ENCODE measurements at regions not wholly inside any gene's neighbourhood (a gene's known extent, or its start where the extent isn't known, plus 50 kb on each side); places are given as distances from the start of the nearest gene placed in this dataset.

- Mint-ChIP-seq H3K4me1 (ENCODE audit: low read depth) (no peaks in the 10 kb centered on the region), H3K9me3 (no peaks in the 10 kb centered on the region), H3K36me3 (no peaks in the 10 kb centered on the region), H3K27ac (no peak overlapping the region), H3K4me3 (no peak overlapping the region), H3K27me3 (peaks cover 1% of the 10 kb centered on the region)
- intact Hi-C loops (cut with micrococcal nuclease), result no loop called here
- ChIA-PET CTCF (no interaction called here), POLR2A (no interaction called here)
- DNase-seq, result no peak
Observed at GRCh38 chr12:41956353-41956752, 188.3 kb downstream of the GXYLT1 start.

DNA sequence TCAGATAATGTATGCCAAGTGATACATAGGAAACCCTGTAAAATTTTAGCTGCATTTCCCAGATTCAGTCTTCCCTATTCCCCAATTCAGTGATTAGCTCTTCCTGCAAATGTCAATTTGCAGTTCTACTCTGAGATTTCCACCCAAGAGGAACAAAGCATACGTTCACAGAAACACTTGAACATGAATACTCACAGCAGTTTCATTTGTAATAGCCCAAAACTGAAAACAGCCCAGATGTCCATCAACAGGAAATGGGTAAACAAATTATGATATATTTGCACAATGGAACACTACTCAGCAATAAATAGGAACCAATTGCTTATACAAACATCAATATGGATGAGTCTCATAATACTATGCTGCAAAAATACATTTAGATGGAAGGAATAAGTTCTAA lies 194.2 kb downstream of the GXYLT1 start:
- intact Hi-C loops (cut with micrococcal nuclease), result no loop called here
- H3K27ac Mint-ChIP-seq, result no peak overlapping the region
- peaks cover 11% of the 10 kb centered on the region for H3K9me3 Mint-ChIP-seq
- H3K4me3 Mint-ChIP-seq, result no peak overlapping the region
- POLR2A ChIA-PET, result no interaction called here
- peaks cover 3% of the 10 kb centered on the region for H3K36me3 Mint-ChIP-seq
- peaks cover 12% of the 10 kb centered on the region for H3K27me3 Mint-ChIP-seq
- DNase-seq, result no peak
- no peaks in the 10 kb centered on the region for H3K4me1 Mint-ChIP-seq (ENCODE audit: low read depth)
- CTCF ChIA-PET, result no interaction called here

DNA sequence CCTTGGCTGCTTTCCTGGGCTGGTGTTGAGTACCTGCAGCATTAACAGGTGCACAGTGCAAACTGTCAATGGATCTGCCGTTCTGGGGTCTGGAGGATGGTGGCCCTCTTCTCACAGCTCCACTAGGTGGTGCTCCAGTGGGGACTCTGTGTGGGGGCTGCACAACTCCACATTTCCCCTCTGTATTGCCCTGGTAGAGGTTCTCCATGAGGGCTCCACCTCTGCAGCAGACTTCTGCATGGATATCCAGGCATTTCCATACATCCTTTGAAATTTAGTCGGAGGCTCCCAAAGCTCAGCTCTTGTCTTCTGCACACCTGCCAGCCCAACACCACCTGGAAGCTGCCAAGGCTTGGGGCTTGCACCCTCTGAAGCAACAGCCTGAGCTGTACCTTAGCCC lies 198.6 kb downstream of the GXYLT1 start:
- Mint-ChIP-seq H3K27ac (no peak overlapping the region), H3K9me3 (peaks cover 17% of the 10 kb centered on the region), H3K4me1 (ENCODE audit: low read depth) (no peaks in the 10 kb centered on the region), H3K27me3 (peaks cover 16% of the 10 kb centered on the region), H3K4me3 (no peak overlapping the region), H3K36me3 (peaks cover 3% of the 10 kb centered on the region)
- no peak for DNase-seq
- POLR2A ChIA-PET, result no interaction called here
- intact Hi-C loops (cut with micrococcal nuclease), result no loop called here
- CTCF ChIA-PET, result no interaction called here

DNA sequence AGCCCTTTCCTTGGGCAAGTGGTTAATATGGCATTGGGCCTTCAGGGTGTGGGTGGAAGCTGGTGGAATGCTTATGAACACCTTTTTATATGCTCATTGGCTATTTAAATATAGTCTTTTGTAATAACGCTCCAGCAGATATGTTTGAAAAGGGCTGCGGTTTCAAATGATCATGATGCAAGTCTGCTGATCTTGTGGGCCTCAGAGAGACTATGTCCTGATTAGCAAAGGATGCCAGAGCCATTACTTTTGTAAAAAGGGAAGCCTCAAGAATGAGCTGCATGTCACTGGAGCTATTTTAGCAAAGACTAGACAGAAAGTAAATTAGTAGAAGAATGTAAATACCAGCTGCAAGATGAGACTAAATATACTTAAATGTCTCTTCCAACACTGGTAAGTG lies 200.5 kb downstream of the GXYLT1 start:
- Mint-ChIP-seq H3K4me1 (ENCODE audit: low read depth) (no peaks in the 10 kb centered on the region), H3K9me3 (peaks cover 17% of the 10 kb centered on the region), H3K27me3 (peaks cover 12% of the 10 kb centered on the region), H3K4me3 (no peak overlapping the region), H3K27ac (no peak overlapping the region), H3K36me3 (peaks cover 3% of the 10 kb centered on the region)
- intact Hi-C loops (cut with micrococcal nuclease), result no loop called here
- CTCF ChIA-PET, result no interaction called here
- no peak for DNase-seq
- POLR2A ChIA-PET, result no interaction called here

- no peak for DNase-seq
- Mint-ChIP-seq H3K4me1 (ENCODE audit: low read depth) (no peaks in the 10 kb centered on the region), H3K27me3 (peaks cover 10% of the 10 kb centered on the region), H3K9me3 (peaks cover 17% of the 10 kb centered on the region), H3K27ac (no peak overlapping the region), H3K36me3 (peaks cover 3% of the 10 kb centered on the region), H3K4me3 (no peak overlapping the region)
- POLR2A ChIA-PET, result no interaction called here
- intact Hi-C loops (cut with micrococcal nuclease), result no loop called here
- CTCF ChIA-PET, result no interaction called here
Observed at GRCh38 chr12:41943671-41944070, 201.0 kb downstream of the GXYLT1 start.

DNA sequence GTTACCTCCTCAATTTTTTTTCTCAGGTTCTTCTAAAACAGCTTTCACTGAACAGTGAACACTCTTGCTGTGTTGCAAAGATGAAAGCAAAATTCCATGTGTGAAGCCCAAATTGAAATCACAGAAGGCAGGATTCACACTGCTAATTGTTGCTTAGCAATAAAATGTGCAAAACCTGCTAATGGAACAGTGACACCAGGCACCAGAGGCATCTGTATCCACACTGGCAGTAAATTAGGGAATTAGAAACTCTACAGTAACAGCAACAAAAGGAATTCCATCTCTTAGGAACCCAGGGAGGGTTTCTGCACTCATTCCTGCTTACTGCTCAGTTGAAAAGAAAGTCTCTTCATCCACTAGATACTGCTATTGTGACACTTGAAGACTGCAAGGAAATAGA lies 202.3 kb downstream of the GXYLT1 start:
- CTCF ChIA-PET, result no interaction called here
- peaks cover 15% of the 10 kb centered on the region for H3K27me3 Mint-ChIP-seq

DNA sequence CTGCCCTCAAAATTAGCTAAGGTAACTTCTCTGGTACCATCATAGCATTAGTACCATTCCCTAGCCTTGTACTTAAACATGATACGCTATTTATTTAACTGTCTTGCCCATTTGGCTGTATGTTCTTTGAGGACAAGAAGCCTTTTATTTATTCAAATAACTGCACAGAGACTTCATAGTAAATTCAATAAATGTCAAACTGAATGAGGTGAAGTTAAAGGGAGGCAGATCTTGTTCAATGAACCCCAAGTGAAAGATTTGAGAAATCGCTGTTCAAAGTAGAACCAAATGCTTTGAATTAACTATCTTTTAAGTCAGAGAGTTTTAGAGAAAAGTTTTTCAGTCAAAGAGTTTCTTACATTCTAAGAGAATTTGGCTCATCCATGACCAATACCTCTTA lies 203.6 kb downstream of the GXYLT1 start:
- H3K27ac Mint-ChIP-seq, result no peak overlapping the region
- ChIA-PET CTCF (no interaction called here), POLR2A (no interaction called here)
- peaks cover 8% of the 10 kb centered on the region for H3K9me3 Mint-ChIP-seq
- no peaks in the 10 kb centered on the region for H3K4me1 Mint-ChIP-seq (ENCODE audit: low read depth)
- peaks cover 15% of the 10 kb centered on the region for H3K27me3 Mint-ChIP-seq
- H3K4me3 Mint-ChIP-seq, result no peak overlapping the region
- no peak for DNase-seq
- intact Hi-C loops (cut with micrococcal nuclease), result no loop called here
- H3K36me3 Mint-ChIP-seq, result no peaks in the 10 kb centered on the region

More for the DNA sequence above, 202.3 kb downstream of the GXYLT1 start:
- Mint-ChIP-seq H3K9me3 (peaks cover 17% of the 10 kb centered on the region), H3K4me1 (ENCODE audit: low read depth) (no peaks in the 10 kb centered on the region), H3K36me3 (peaks cover 3% of the 10 kb centered on the region), H3K27ac (no peak overlapping the region), H3K4me3 (no peak overlapping the region)
- DNase-seq, result no peak
- intact Hi-C loops (cut with micrococcal nuclease), result no loop called here
- POLR2A ChIA-PET, result no interaction called here

GRCh38 chr12:41940571-41940970 lies 204.1 kb downstream of the GXYLT1 start:
- POLR2A ChIA-PET, result no interaction called here
- intact Hi-C loops (cut with micrococcal nuclease), result no loop called here
- Mint-ChIP-seq H3K4me3 (no peak overlapping the region), H3K9me3 (peaks cover 6% of the 10 kb centered on the region), H3K27me3 (peaks cover 15% of the 10 kb centered on the region), H3K27ac (no peak overlapping the region), H3K4me1 (ENCODE audit: low read depth) (no peaks in the 10 kb centered on the region), H3K36me3 (no peaks in the 10 kb centered on the region)
- CTCF ChIA-PET, result no interaction called here
- DNase-seq, result no peak

- intact Hi-C loops (cut with micrococcal nuclease), result no loop called here
- POLR2A ChIA-PET, result no interaction called here
- peaks cover 9% of the 10 kb centered on the region for H3K4me1 Mint-ChIP-seq (ENCODE audit: low read depth)
- no peak for DNase-seq
- no peak overlapping the region for H3K27ac Mint-ChIP-seq
- H3K9me3 Mint-ChIP-seq, result no peaks in the 10 kb centered on the region
- no peak overlapping the region for H3K4me3 Mint-ChIP-seq
- peaks cover 23% of the 10 kb centered on the region for H3K27me3 Mint-ChIP-seq
- CTCF ChIA-PET, result interaction anchor here (1.2 kb wide), 1 partner anchor 87 kb away, joined by 3 read pairs; no protein-coding TSS in a partner anchor
- no peaks in the 10 kb centered on the region for H3K36me3 Mint-ChIP-seq
Observed at GRCh38 chr12:41936333-41936732, 208.3 kb downstream of the GXYLT1 start.

GRCh38 chr12:41935911-41936310 lies 208.8 kb downstream of the GXYLT1 start:
- POLR2A ChIA-PET, result no interaction called here
- peaks cover 27% of the 10 kb centered on the region for H3K27me3 Mint-ChIP-seq
- no peak overlapping the region for H3K4me3 Mint-ChIP-seq
- intact Hi-C loops (cut with micrococcal nuclease), result no loop called here
- H3K27ac Mint-ChIP-seq, result no peak overlapping the region
- CTCF ChIA-PET, result no interaction called here
- DNase-seq, result no peak
- no peaks in the 10 kb centered on the region for H3K36me3 Mint-ChIP-seq
- no peaks in the 10 kb centered on the region for H3K9me3 Mint-ChIP-seq
- H3K4me1 Mint-ChIP-seq (ENCODE audit: low read depth), result peaks cover 13% of the 10 kb centered on the region

- Mint-ChIP-seq H3K36me3 (no peaks in the 10 kb centered on the region), H3K9me3 (no peaks in the 10 kb centered on the region), H3K4me1 (ENCODE audit: low read depth) (peaks cover 17% of the 10 kb centered on the region), H3K4me3 (peak overlapping the region; percentile 60), H3K27me3 (peaks cover 29% of the 10 kb centered on the region), H3K27ac (no peak overlapping the region)
- DNase-seq, result peak; percentile 15
- POLR2A ChIA-PET, result no interaction called here
- CTCF ChIA-PET, result no interaction called here
- intact Hi-C loops (cut with micrococcal nuclease), result no loop called here
Observed at GRCh38 chr12:41932470-41932991, 212.1 kb downstream of the GXYLT1 start.

GRCh38 chr12:41930866-41931437 lies 213.7 kb downstream of the GXYLT1 start:
- no peaks in the 10 kb centered on the region for H3K36me3 Mint-ChIP-seq
- ChIA-PET CTCF (interaction anchor here (1.4 kb wide), 1 partner anchor 93 kb away, joined by 6 read pairs; no protein-coding TSS in a partner anchor), POLR2A (no interaction called here)
- intact Hi-C loops (cut with micrococcal nuclease), result no loop called here
- H3K27me3 Mint-ChIP-seq, result peaks cover 22% of the 10 kb centered on the region
- no peak overlapping the region for H3K27ac Mint-ChIP-seq
- no peak for DNase-seq
- peaks cover 17% of the 10 kb centered on the region for H3K4me1 Mint-ChIP-seq (ENCODE audit: low read depth)
- H3K4me3 Mint-ChIP-seq, result no peak overlapping the region
- H3K9me3 Mint-ChIP-seq, result no peaks in the 10 kb centered on the region

DNA sequence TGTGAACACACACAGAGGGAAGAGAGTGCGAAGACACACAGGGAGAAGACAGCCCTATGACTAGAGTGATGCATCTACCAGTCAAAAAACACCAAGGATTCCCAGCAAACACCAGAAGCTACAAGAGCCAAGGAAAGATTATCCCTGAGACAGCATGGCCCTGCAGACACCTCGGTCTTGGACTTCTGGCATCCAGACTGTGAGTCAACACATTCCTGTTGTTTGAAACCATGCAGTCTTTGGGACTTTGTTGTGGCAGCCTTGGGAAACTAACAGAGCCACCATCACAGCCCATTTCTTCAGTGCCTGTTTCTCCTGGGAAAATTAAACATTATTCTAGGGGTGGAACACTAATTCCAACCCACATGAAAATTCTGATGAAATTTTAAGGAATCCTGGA lies 220.6 kb downstream of the GXYLT1 start:
- H3K27ac Mint-ChIP-seq, result no peak overlapping the region
- H3K9me3 Mint-ChIP-seq, result no peaks in the 10 kb centered on the region
- ChIA-PET POLR2A (no interaction called here), CTCF (no interaction called here)
- DNase-seq, result no peak
- H3K27me3 Mint-ChIP-seq, result peaks cover 3% of the 10 kb centered on the region
- H3K4me3 Mint-ChIP-seq, result no peak overlapping the region
- no peaks in the 10 kb centered on the region for H3K4me1 Mint-ChIP-seq (ENCODE audit: low read depth)
- intact Hi-C loops (cut with micrococcal nuclease), result no loop called here
- H3K36me3 Mint-ChIP-seq, result no peaks in the 10 kb centered on the region
